Keratinocyte (primary cell): ENCODE measurements at regions not wholly inside any gene's neighbourhood (a gene's known extent, or its start where the extent isn't known, plus 50 kb on each side); places are given as distances from the start of the nearest gene placed in this dataset.

Source experiments
- EZH2 ChIP-seq: IDR thresholded peaks from one replicate; pipeline ENCODE4 v1.6.1; 2012; ENCODE audit warnings: inconsistent platforms, mild to moderate bottlenecking, low read length, moderate library complexity
- TF ChIP-seq, protein P1 (sequence below), 3 experiments: IDR thresholded peaks in 1 of 3; conservative IDR thresholded peaks in 1 of 3; optimal IDR thresholded peaks in 1 of 3; 2 replicates in 2 of 3; 3 replicates in 1 of 3; pipeline versions ENCODE3 to v1.5.1; 2011; ENCODE audit warnings: low read length in 3 of 3, mild to moderate bottlenecking in 3 of 3, moderate library complexity in 2 of 3, control low read depth in 1 of 3, inconsistent platforms in 1 of 3; ENCODE audit not compliant: insufficient read depth in 2 of 3; ENCODE audit errors: extremely low read depth in 1 of 3

DNA sequence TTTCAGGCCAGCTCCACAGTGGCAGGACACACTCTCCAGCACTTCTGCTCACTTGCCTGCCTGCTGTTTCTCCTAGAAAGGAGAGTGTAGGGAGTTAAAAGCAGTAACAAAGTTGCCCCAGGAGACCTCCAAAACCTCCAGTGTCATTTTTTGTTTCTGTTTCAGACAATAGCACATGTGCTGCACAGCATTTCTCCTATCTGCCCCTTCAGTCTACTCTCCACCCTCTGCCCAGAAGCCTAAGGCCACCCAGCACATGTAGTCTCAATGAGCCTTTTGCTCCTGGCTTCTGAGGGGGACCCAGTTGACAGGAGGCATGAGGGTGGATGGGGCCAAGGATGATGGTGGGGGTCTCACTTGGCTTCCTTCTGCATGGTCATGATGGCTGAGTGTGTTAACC lies 329.6 kb upstream of the CLNK start:
- TF ChIP-seq, protein P1, sequence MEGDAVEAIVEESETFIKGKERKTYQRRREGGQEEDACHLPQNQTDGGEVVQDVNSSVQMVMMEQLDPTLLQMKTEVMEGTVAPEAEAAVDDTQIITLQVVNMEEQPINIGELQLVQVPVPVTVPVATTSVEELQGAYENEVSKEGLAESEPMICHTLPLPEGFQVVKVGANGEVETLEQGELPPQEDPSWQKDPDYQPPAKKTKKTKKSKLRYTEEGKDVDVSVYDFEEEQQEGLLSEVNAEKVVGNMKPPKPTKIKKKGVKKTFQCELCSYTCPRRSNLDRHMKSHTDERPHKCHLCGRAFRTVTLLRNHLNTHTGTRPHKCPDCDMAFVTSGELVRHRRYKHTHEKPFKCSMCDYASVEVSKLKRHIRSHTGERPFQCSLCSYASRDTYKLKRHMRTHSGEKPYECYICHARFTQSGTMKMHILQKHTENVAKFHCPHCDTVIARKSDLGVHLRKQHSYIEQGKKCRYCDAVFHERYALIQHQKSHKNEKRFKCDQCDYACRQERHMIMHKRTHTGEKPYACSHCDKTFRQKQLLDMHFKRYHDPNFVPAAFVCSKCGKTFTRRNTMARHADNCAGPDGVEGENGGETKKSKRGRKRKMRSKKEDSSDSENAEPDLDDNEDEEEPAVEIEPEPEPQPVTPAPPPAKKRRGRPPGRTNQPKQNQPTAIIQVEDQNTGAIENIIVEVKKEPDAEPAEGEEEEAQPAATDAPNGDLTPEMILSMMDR (optimal IDR thresholded peaks at IDR 0.05 in 1 of 3, IDR thresholded peaks at IDR 0.05 in 1 of 3, conservative IDR thresholded peaks at IDR 0.05 in 1 of 3; ENCODE audit: extremely low read depth in 1 of 3, insufficient read depth in 2 of 3, low read length in 3 of 3) = no peak
- TF ChIP-seq EZH2 = no peak
